Neuronal stem cell (in vitro differentiated cells): ENCODE measurements at regions not wholly inside any gene's neighbourhood (a gene's known extent, or its start where the extent isn't known, plus 50 kb on each side); places are given as distances from the start of the nearest gene placed in this dataset.
A peak's percentile ranks its signal among the peaks of the same experiment; 100 is the strongest.

Source experiments
- DNase-seq: peaks from one replicate; pipeline ENCODE4 v3.0.0-alpha.2; 2013; ENCODE audit warnings: low spot score
- H2AFZ ChIP-seq: one replicate; pipeline ENCODE4 v1.6.1; 2013; ENCODE audit warnings: mild to moderate bottlenecking, low read length, inconsistent platforms
- H2AK5ac ChIP-seq: 2 replicates; pipeline ENCODE4 v1.6.1; 2013; ENCODE audit warnings: low read depth, mild to moderate bottlenecking, inconsistent platforms, low read length, moderate library complexity, mixed read lengths
- H2BK120ac ChIP-seq: 2 replicates; pipeline ENCODE4 v1.6.1; 2013; ENCODE audit warnings: low read depth, mild to moderate bottlenecking, inconsistent platforms, low read length, moderate library complexity, mixed read lengths
- H2BK12ac ChIP-seq: one replicate; pipeline ENCODE4 v1.6.1; 2013; ENCODE audit warnings: low read length, inconsistent platforms
- H2BK15ac ChIP-seq: 2 replicates; pipeline ENCODE4 v1.6.1; 2013; ENCODE audit warnings: mild to moderate bottlenecking, low read length, inconsistent platforms, mixed read lengths
- H2BK5ac ChIP-seq: one replicate; pipeline ENCODE4 v1.6.1; 2013; ENCODE audit warnings: inconsistent platforms, mild to moderate bottlenecking, low read length, moderate library complexity
- H3K14ac ChIP-seq: one replicate; pipeline ENCODE4 v1.6.1; 2013; ENCODE audit warnings: low read length, inconsistent platforms
- H3K18ac ChIP-seq: 2 replicates; pipeline ENCODE4 v1.6.1; 2013; ENCODE audit warnings: low read length, inconsistent platforms
- H3K23ac ChIP-seq: 2 replicates; pipeline ENCODE4 v1.6.1; 2013; ENCODE audit warnings: low read depth, mild to moderate bottlenecking, mixed read lengths, low read length, inconsistent platforms; ENCODE audit not compliant: poor library complexity
- H3K27ac ChIP-seq: replicated peaks from 3 replicates; pipeline ENCODE4 v1.5.1; 2013; ENCODE audit warnings: low read length, inconsistent platforms
- H3K27me3 ChIP-seq, 3 experiments: 2 replicates each; pipeline ENCODE4 v1.6.1; 2013; ENCODE audit warnings: low read length in 3 of 3, mild to moderate bottlenecking in 2 of 3, inconsistent platforms in 1 of 3, low read depth in 1 of 3, mixed read lengths in 1 of 3, moderate library complexity in 1 of 3; ENCODE audit not compliant: control insufficient read depth in 3 of 3, insufficient read depth in 3 of 3
- H3K36me3 ChIP-seq, 2 donors: replicated peaks in 1 of 2; 2 replicates each; pipeline ENCODE4 v1.6.1; 2013; ENCODE audit warnings: low read length in 2 of 2; ENCODE audit not compliant: control insufficient read depth in 2 of 2, insufficient read depth in 2 of 2
- H3K4ac ChIP-seq: 2 replicates; pipeline ENCODE4 v1.6.1; 2013; ENCODE audit warnings: inconsistent platforms, mild to moderate bottlenecking, low read length, moderate library complexity
- H3K4me1 ChIP-seq, 2 donors: 1 replicate in 1 of 2; 2 replicates in 1 of 2; pipeline ENCODE4 v1.6.1; 2013; ENCODE audit warnings: low read length in 2 of 2, low read depth in 1 of 2; ENCODE audit not compliant: control insufficient read depth in 2 of 2, insufficient read depth in 1 of 2
- H3K4me2 ChIP-seq: one replicate; pipeline ENCODE4 v1.6.1; 2013; ENCODE audit warnings: mild to moderate bottlenecking, low read length, inconsistent platforms; ENCODE audit not compliant: insufficient read depth, poor library complexity, severe bottlenecking
- H3K4me3 ChIP-seq, 2 donors: 2 replicates each; pipeline ENCODE4 v1.5.1; 2013; ENCODE audit warnings: low read length in 2 of 2, mild to moderate bottlenecking in 2 of 2, inconsistent platforms in 1 of 2, moderate library complexity in 1 of 2
- H3K79me1 ChIP-seq: one replicate; pipeline ENCODE4 v1.6.1; 2013; ENCODE audit warnings: low read depth, mild to moderate bottlenecking, inconsistent platforms, low read length, moderate library complexity
- H3K9ac ChIP-seq: one replicate; pipeline ENCODE4 v1.6.1; 2013; ENCODE audit warnings: mild to moderate bottlenecking, low read depth, low read length, inconsistent platforms; ENCODE audit not compliant: poor library complexity
- H3K9me3 ChIP-seq, 2 donors: replicated peaks in 1 of 2; 2 replicates each; pipeline versions ENCODE3 to v1.6.1; 2013; ENCODE audit warnings: low read length in 2 of 2, mild to moderate bottlenecking in 2 of 2, inconsistent platforms in 1 of 2, low read depth in 1 of 2, mixed read lengths in 1 of 2, moderate library complexity in 1 of 2; ENCODE audit not compliant: control insufficient read depth in 2 of 2, insufficient read depth in 1 of 2
- H4K8ac ChIP-seq: one replicate; pipeline ENCODE4 v1.6.1; 2013; ENCODE audit warnings: low read depth, mild to moderate bottlenecking, inconsistent platforms, low read length, moderate library complexity
- H4K91ac ChIP-seq: one replicate; pipeline ENCODE4 v1.6.1; 2013; ENCODE audit warnings: low read length, low read depth, mild to moderate bottlenecking, inconsistent platforms; ENCODE audit not compliant: poor library complexity
- WGBS, 2 donors: extraction: QIAGEN DNeasy Blood & Tissue Kit; methylation state at CpG; one replicate each; pipeline ENCODE4 v1.1.7; 2013; ENCODE audit warnings: missing lambda C conversion rate in 2 of 2, mixed read lengths in 1 of 2; ENCODE audit not compliant: insufficient read length in 2 of 2, insufficient replicate concordance in 1 of 2; ENCODE audit errors: extremely low coverage in 2 of 2; 5-methylcytosine and 5-hydroxymethylcytosine counted together

- H2BK15ac ChIP-seq = no peak overlapping the region
- H2BK5ac ChIP-seq = no peak overlapping the region
- no peak overlapping the region for H3K4me3 ChIP-seq
- H3K9ac ChIP-seq = no peak overlapping the region
- WGBS, 2 donors = no CpG with 5 or more reads among the region's 3 CpGs
- no peak overlapping the region for H3K23ac ChIP-seq
- H3K79me1 ChIP-seq = no peaks in the 10 kb centered on the region
- H3K4me1 ChIP-seq = no peaks in the 10 kb centered on the region
- H3K9me3 ChIP-seq = no peaks in the 10 kb centered on the region
- H3K18ac ChIP-seq = no peak overlapping the region
- H3K36me3 ChIP-seq = no peaks in the 10 kb centered on the region
- H2AK5ac ChIP-seq = no peak overlapping the region
- H2BK120ac ChIP-seq = no peak overlapping the region
- H3K27me3 ChIP-seq = peaks cover 0 to 5% (median 0%) of the 10 kb centered on the region in 3 experiments
- no peak overlapping the region for H4K8ac ChIP-seq
- no peak overlapping the region for H3K14ac ChIP-seq
- no peak overlapping the region for H3K4ac ChIP-seq
- H3K27ac ChIP-seq = no peak overlapping the region
- no peak overlapping the region for H4K91ac ChIP-seq
- DNase-seq = no peak
- no peak overlapping the region for H2BK12ac ChIP-seq
- H3K4me2 ChIP-seq = no peak overlapping the region
- H2AFZ ChIP-seq = no peak overlapping the region
Measured at GRCh38 chr5:68458416-68459021, 243.0 kb downstream of the PIK3R1 start.

DNA sequence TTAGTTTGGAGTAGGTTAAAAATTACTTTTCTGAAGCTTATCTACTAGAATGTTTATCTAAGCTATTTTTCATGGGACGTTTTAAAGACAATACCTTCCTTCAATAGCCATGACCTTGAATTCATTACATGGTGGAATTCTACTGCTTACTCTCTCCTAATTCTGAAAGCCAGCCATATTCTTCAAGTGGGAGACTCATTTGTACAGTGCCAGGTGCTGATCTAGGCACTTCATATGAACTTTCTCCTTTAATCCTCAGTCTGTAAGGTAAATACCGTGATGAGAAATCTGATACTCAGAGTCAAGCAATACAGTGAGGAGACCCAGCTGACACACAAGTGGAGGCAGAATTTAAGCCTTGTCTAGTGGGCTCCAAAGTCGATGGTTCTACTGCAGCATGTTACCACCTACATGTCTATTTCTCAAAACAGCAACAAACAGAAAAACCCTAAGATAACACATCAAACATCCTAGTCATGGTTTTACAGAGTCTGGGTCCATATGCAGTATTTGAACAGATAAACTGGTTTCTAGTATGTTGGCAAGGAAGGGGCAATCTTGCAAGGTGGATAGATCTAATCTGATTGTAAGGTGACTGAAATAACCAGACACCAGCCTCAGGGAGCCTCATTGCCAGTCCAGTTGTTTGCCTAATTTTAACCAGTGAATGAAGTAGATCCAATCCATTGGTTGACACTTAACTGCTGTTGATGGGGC is 243.7 kb downstream of the PIK3R1 start:
- WGBS, 2 donors = no CpG with 5 or more reads among the region's 3 CpGs
- no peak overlapping the region for H3K14ac ChIP-seq

DNA sequence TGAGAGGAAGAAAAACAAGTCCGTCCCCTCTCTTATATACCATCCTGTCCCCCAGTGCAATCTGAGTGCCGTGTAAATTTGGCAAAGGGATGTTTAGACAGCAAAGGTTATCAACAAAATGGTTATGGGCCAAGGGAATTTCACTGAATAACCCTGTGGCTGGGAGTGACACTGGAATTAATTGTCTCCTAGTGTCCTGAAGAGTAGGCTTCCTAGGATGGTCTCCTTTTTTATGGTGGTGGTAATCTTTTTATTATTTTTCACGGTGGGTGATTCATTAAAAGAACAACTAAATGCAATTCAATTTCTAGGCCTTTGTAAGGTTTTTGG is 244.2 kb downstream of the PIK3R1 start:
- no CpG with 5 or more reads among the region's 3 CpGs for WGBS, 2 donors
- Histone ChIP-seq H3K27ac (no peak overlapping the region), H2BK15ac (no peak overlapping the region), H3K4me1 (no peaks in the 10 kb centered on the region), H2AK5ac (no peak overlapping the region), H2BK120ac (no peak overlapping the region), H3K23ac (no peak overlapping the region), H3K9me3 (no peaks in the 10 kb centered on the region), H2BK12ac (no peak overlapping the region), H3K4me2 (no peak overlapping the region), H3K14ac (no peak overlapping the region), H3K4ac (no peak overlapping the region), H2AFZ (no peak overlapping the region), H4K91ac (no peak overlapping the region), H3K9ac (no peak overlapping the region), H3K18ac (no peak overlapping the region), H4K8ac (no peak overlapping the region), H2BK5ac (no peak overlapping the region), H3K27me3 (peaks cover 0 to 5% (median 0%) of the 10 kb centered on the region in 3 experiments), H3K36me3 (no peaks in the 10 kb centered on the region), H3K79me1 (no peaks in the 10 kb centered on the region), H3K4me3 (no peak overlapping the region)
- no peak for DNase-seq

More for the DNA sequence above, 243.7 kb downstream of the PIK3R1 start:
- Histone ChIP-seq H4K8ac (no peak overlapping the region), H3K4me3 (no peak overlapping the region), H2AFZ (no peak overlapping the region), H3K36me3 (no peaks in the 10 kb centered on the region), H2AK5ac (no peak overlapping the region), H3K79me1 (no peaks in the 10 kb centered on the region), H3K4ac (no peak overlapping the region), H3K4me2 (no peak overlapping the region), H2BK15ac (no peak overlapping the region), H3K9me3 (no peaks in the 10 kb centered on the region), H2BK12ac (no peak overlapping the region), H3K9ac (no peak overlapping the region), H3K27me3 (peaks cover 0 to 5% (median 0%) of the 10 kb centered on the region in 3 experiments), H3K18ac (no peak overlapping the region), H3K4me1 (no peaks in the 10 kb centered on the region), H3K27ac (no peak overlapping the region), H3K23ac (no peak overlapping the region), H2BK5ac (no peak overlapping the region), H4K91ac (no peak overlapping the region), H2BK120ac (no peak overlapping the region)
- DNase-seq = no peak

- peak; percentile 26 for DNase-seq
- Histone ChIP-seq H2AK5ac (no peak overlapping the region), H3K18ac (no peak overlapping the region), H3K36me3 (no peaks in the 10 kb centered on the region), H3K9me3 (no peaks in the 10 kb centered on the region), H2BK15ac (no peak overlapping the region), H3K79me1 (no peaks in the 10 kb centered on the region), H2BK5ac (no peak overlapping the region), H3K4ac (no peak overlapping the region), H3K9ac (no peak overlapping the region), H3K23ac (no peak overlapping the region), H2BK120ac (no peak overlapping the region), H4K8ac (no peak overlapping the region), H3K4me1 (no peaks in the 10 kb centered on the region), H2BK12ac (no peak overlapping the region), H3K4me3 (no peak overlapping the region), H3K27me3 (peaks cover 0 to 5% (median 0%) of the 10 kb centered on the region in 3 experiments), H3K14ac (no peak overlapping the region), H2AFZ (no peak overlapping the region), H3K27ac (no peak overlapping the region), H3K4me2 (no peak overlapping the region), H4K91ac (no peak overlapping the region)
- WGBS, 2 donors = no CpG with 5 or more reads among the region's 3 CpGs
Measured at GRCh38 chr5:68460147-68460798, 244.7 kb downstream of the PIK3R1 start.
